ENCODE measurements at regions not wholly inside any gene's neighbourhood (a gene's known extent, or its start where the extent isn't known, plus 50 kb on each side); places are given as distances from the start of the nearest gene placed in this dataset.

GRCh38 chr7:125678771-125679170 lies 749.1 kb upstream of the POT1 start:
- no peak for DNase-seq (ENCODE audit: low read depth in 4 of 4, low spot score in 2 of 4)

- no peak for DNase-seq (ENCODE audit: low read depth in 4 of 4, low spot score in 2 of 4)
Observed at GRCh38 chr7:125675640-125676039, 746.0 kb upstream of the POT1 start.

- DNase-seq (ENCODE audit: low read depth in 4 of 4, low spot score in 2 of 4) = no peak
Observed at GRCh38 chr7:125675169-125675568, 745.5 kb upstream of the POT1 start.

- DNase-seq (ENCODE audit: low read depth in 4 of 4, low spot score in 2 of 4) = peak in 1 of 4 donors; percentile 12
Observed at GRCh38 chr7:125670926-125671572, 741.4 kb upstream of the POT1 start.

GRCh38 chr7:125668321-125668993 lies 738.8 kb upstream of the POT1 start:
- DNase-seq (ENCODE audit: low read depth in 4 of 4, low spot score in 2 of 4) = no peak

GRCh38 chr7:125664625-125665024 lies 735.0 kb upstream of the POT1 start:
- DNase-seq (ENCODE audit: low read depth in 4 of 4, low spot score in 2 of 4) = no peak

- DNase-seq (ENCODE audit: low read depth in 4 of 4, low spot score in 2 of 4) = peak in 1 of 4 donors; percentile 7
Observed at GRCh38 chr7:125663961-125664360, 734.3 kb upstream of the POT1 start.

GRCh38 chr7:125661677-125662076 lies 732.1 kb upstream of the POT1 start:
- DNase-seq (ENCODE audit: low read depth in 4 of 4, low spot score in 2 of 4) = no peak

GRCh38 chr7:125661006-125661405 lies 731.4 kb upstream of the POT1 start:
- DNase-seq (ENCODE audit: low read depth in 4 of 4, low spot score in 2 of 4) = no peak

- no peak for DNase-seq (ENCODE audit: low read depth in 4 of 4, low spot score in 2 of 4)
Observed at GRCh38 chr7:125654076-125654475, 724.5 kb upstream of the POT1 start.

GRCh38 chr7:125651823-125652528 lies 722.4 kb upstream of the POT1 start:
- DNase-seq (ENCODE audit: low read depth in 4 of 4, low spot score in 2 of 4) = no peak

GRCh38 chr7:125648543-125648942 lies 718.9 kb upstream of the POT1 start:
- no peak for DNase-seq (ENCODE audit: low read depth in 4 of 4, low spot score in 2 of 4)

- no peak for DNase-seq (ENCODE audit: low read depth in 4 of 4, low spot score in 2 of 4)
Observed at GRCh38 chr7:125645770-125646169, 716.1 kb upstream of the POT1 start.

GRCh38 chr7:125644109-125644508 lies 714.5 kb upstream of the POT1 start:
- DNase-seq (ENCODE audit: low read depth in 4 of 4, low spot score in 2 of 4) = no peak

GRCh38 chr7:125643302-125643701 lies 713.7 kb upstream of the POT1 start:
- DNase-seq (ENCODE audit: low read depth in 4 of 4, low spot score in 2 of 4) = no peak

- no peak for DNase-seq (ENCODE audit: low read depth in 4 of 4, low spot score in 2 of 4)
Observed at GRCh38 chr7:125641884-125642283, 712.3 kb upstream of the POT1 start.

GRCh38 chr7:125636320-125636962 lies 706.8 kb upstream of the POT1 start:
- DNase-seq (ENCODE audit: low read depth in 4 of 4, low spot score in 2 of 4) = no peak

GRCh38 chr7:125618516-125618915 lies 688.9 kb upstream of the POT1 start:
- DNase-seq (ENCODE audit: low read depth in 4 of 4, low spot score in 2 of 4) = no peak

- DNase-seq (ENCODE audit: low read depth in 4 of 4, low spot score in 2 of 4) = no peak
Observed at GRCh38 chr7:125611582-125611981, 682.0 kb upstream of the POT1 start.

GRCh38 chr7:125606671-125607070 lies 677.0 kb upstream of the POT1 start:
- DNase-seq (ENCODE audit: low read depth in 4 of 4, low spot score in 2 of 4) = peak in 2 of 4 donors; percentile 13 to 24

GRCh38 chr7:125605241-125605640 lies 675.6 kb upstream of the POT1 start:
- DNase-seq (ENCODE audit: low read depth in 4 of 4, low spot score in 2 of 4) = no peak
